OCI-LY3 (cell line): ENCODE measurements at regions not wholly inside any gene's neighbourhood (a gene's known extent, or its start where the extent isn't known, plus 50 kb on each side); places are given as distances from the start of the nearest gene placed in this dataset.

Source experiments
- H2AFZ ChIP-seq: fragments of 200-600, 300-600 bp; shearing (Covaris generic); 2 replicates; pipeline ENCODE4 v1.6.0; 2014; ENCODE audit warnings: antibody characterized with exemption, low read depth, low read length
- H3K27ac ChIP-seq: fragments of 200-600, 300-600 bp; sonication (generic); 2 replicates; pipeline ENCODE4 v1.5.1; 2014; ENCODE audit warnings: mild to moderate bottlenecking, low read length, moderate library complexity, mixed read lengths
- H3K27me3 ChIP-seq: fragments of 200-600, 300-600 bp; sonication (generic); 2 replicates; pipeline ENCODE4 v1.6.1; 2014; ENCODE audit warnings: low read depth, low read length, mixed read lengths
- H3K36me3 ChIP-seq: fragments of 200-600, 300-600 bp; sonication (generic); replicated peaks from 2 replicates; pipeline ENCODE3; 2014; ENCODE audit warnings: low read depth, low read length, mixed read lengths
- H3K4me1 ChIP-seq: fragments of 300-600, 200-600 bp; sonication (generic); 2 replicates; pipeline ENCODE4 v1.6.1; 2014; ENCODE audit warnings: low read length, mixed read lengths
- H3K4me2 ChIP-seq: fragments of 200-600, 300-600 bp; sonication (generic); 2 replicates; pipeline ENCODE4 v1.6.1; 2014; ENCODE audit warnings: low read length, mixed read lengths
- H3K4me3 ChIP-seq: fragments of 300-600, 200-600 bp; sonication (generic); 2 replicates; pipeline ENCODE4 v1.5.1; 2014; ENCODE audit warnings: antibody characterized with exemption, mild to moderate bottlenecking, low read length, moderate library complexity
- H3K79me2 ChIP-seq: fragments of 300-600, 200-600 bp; shearing (Covaris generic); 2 replicates; pipeline ENCODE4 v1.6.1; 2014; ENCODE audit warnings: mild to moderate bottlenecking, low read length, mixed read lengths
- H3K9ac ChIP-seq: fragments of 300-600, 200-600 bp; shearing (Covaris generic); 2 replicates; pipeline ENCODE4 v1.6.0; 2014; ENCODE audit warnings: mild to moderate bottlenecking, low read length, moderate library complexity
- H3K9me3 ChIP-seq: fragments of 200-600, 300-600 bp; shearing (Covaris generic); 2 replicates; pipeline ENCODE4 v1.6.1; 2014; ENCODE audit warnings: low read length, mixed read lengths; ENCODE audit not compliant: insufficient read depth
- H4K20me1 ChIP-seq: fragments of 200-600, 300-600 bp; sonication (generic); 2 replicates; pipeline ENCODE4 v1.6.1; 2016; ENCODE audit warnings: low read length, mixed read lengths; ENCODE audit not compliant: insufficient read depth
- CTCF ChIP-seq: fragments of 200-600, 300-600 bp; sonication (generic); IDR thresholded peaks from 2 replicates; pipeline ENCODE4 v1.5.1; 2014; ENCODE audit warnings: antibody characterized with exemption, low read length, low read depth
- EZH2phosphoT487 ChIP-seq: fragments of 200-600 bp; shearing (Covaris generic); IDR thresholded peaks from 2 replicates; pipeline ENCODE4 v1.6.1; 2018; ENCODE audit warnings: antibody characterized with exemption, mixed run types, low read depth

- Histone ChIP-seq H3K36me3 (no peaks in the 10 kb centered on the region), H3K4me1 (no peaks in the 10 kb centered on the region), H2AFZ (no peak overlapping the region), H3K4me2 (no peak overlapping the region), H3K27ac (no peak overlapping the region), H3K9ac (no peak overlapping the region), H3K27me3 (peaks cover 25% of the 10 kb centered on the region; the same call in 1 of the 2 replicates), H3K9me3 (no peaks in the 10 kb centered on the region), H4K20me1 (no peaks in the 10 kb centered on the region), H3K79me2 (no peaks in the 10 kb centered on the region), H3K4me3 (no peak overlapping the region)
- TF ChIP-seq CTCF (no peak), EZH2phosphoT487 (no peak)
Observed at GRCh38 chr9:109830545-109830944, 50.5 kb downstream of the PALM2AKAP2 start.

- peaks cover 25% of the 10 kb centered on the region; the same call in 1 of the 2 replicates for H3K27me3 ChIP-seq
- H3K79me2 ChIP-seq: no peaks in the 10 kb centered on the region
- H3K9ac ChIP-seq: no peak overlapping the region
- H3K36me3 ChIP-seq: no peaks in the 10 kb centered on the region
- no peak for TF ChIP-seq CTCF
- TF ChIP-seq EZH2phosphoT487: no peak
- H3K9me3 ChIP-seq: no peaks in the 10 kb centered on the region
- no peak overlapping the region for H3K4me2 ChIP-seq
- H2AFZ ChIP-seq: no peak overlapping the region
- H4K20me1 ChIP-seq: no peaks in the 10 kb centered on the region
- H3K4me3 ChIP-seq: no peak overlapping the region
- H3K4me1 ChIP-seq: no peaks in the 10 kb centered on the region
- no peak overlapping the region for H3K27ac ChIP-seq
Observed at GRCh38 chr9:109831998-109832658, 52.1 kb downstream of the PALM2AKAP2 start.

- Histone ChIP-seq H3K36me3 (no peaks in the 10 kb centered on the region), H3K9ac (no peak overlapping the region), H2AFZ (no peak overlapping the region), H3K4me3 (no peak overlapping the region), H3K27me3 (0 out of 2 replicates have a peak, but pooled peaks cover 5% of the 10 kb centered on the region), H3K4me1 (no peaks in the 10 kb centered on the region), H3K4me2 (no peak overlapping the region), H3K9me3 (no peaks in the 10 kb centered on the region), H3K79me2 (no peaks in the 10 kb centered on the region), H3K27ac (no peak overlapping the region), H4K20me1 (no peaks in the 10 kb centered on the region)
- no peak for TF ChIP-seq EZH2phosphoT487
- no peak for TF ChIP-seq CTCF
Observed at GRCh38 chr9:109834855-109835254, 54.9 kb downstream of the PALM2AKAP2 start.

GRCh38 chr9:109843641-109844040 lies 63.6 kb downstream of the PALM2AKAP2 start:
- Histone ChIP-seq H3K9me3 (no peaks in the 10 kb centered on the region), H4K20me1 (no peaks in the 10 kb centered on the region), H2AFZ (no peak overlapping the region), H3K4me1 (no peaks in the 10 kb centered on the region), H3K79me2 (no peaks in the 10 kb centered on the region), H3K9ac (no peak overlapping the region), H3K27me3 (peaks cover 6% of the 10 kb centered on the region; the same call in 1 of the 2 replicates), H3K27ac (no peak overlapping the region), H3K4me3 (no peak overlapping the region), H3K36me3 (no peaks in the 10 kb centered on the region), H3K4me2 (no peak overlapping the region)
- TF ChIP-seq CTCF (no peak), EZH2phosphoT487 (no peak)
